B cell (primary cell): ENCODE measurements at regions not wholly inside any gene's neighbourhood (a gene's known extent, or its start where the extent isn't known, plus 50 kb on each side); places are given as distances from the start of the nearest gene placed in this dataset.

Source experiments
- ATAC-seq: fragments of 200-7000 bp; cut with Tn5 transposase; one replicate; pipeline ENCODE4 v1.10.0; 2021; ENCODE audit warnings: low read depth, mild to moderate bottlenecking, moderate number of reproducible peaks, moderate library complexity
- CTCF ChIA-PET: fragments of 350-600 bp; sonication (Branson Sonifier 250); formaldehyde crosslinking; loops from one replicate; lab custom pipeline; 2021; ENCODE audit warnings: antibody characterized with exemption, inconsistent platforms; lab: Charles Lee
- POLR2A ChIA-PET: fragments of 350-600 bp; sonication (Branson Sonifier 250); formaldehyde crosslinking; loops from one replicate; lab custom pipeline; 2021; ENCODE audit warnings: antibody characterized with exemption; lab: Charles Lee
- DNase-seq: peaks from one replicate; pipeline ENCODE4 v3.0.0; 2013
- H2AFZ ChIP-seq: 2 replicates; pipeline ENCODE4 v1.6.1; 2012; ENCODE audit warnings: mild to moderate bottlenecking, low read depth, low read length; ENCODE audit not compliant: insufficient read depth, poor library complexity, severe bottlenecking
- H3K27ac ChIP-seq, 2 donors: 1 replicate in 1 of 2; 2 replicates in 1 of 2; pipeline ENCODE4 v1.5.1; 2012 to 2013; ENCODE audit warnings: low read length in 2 of 2, mild to moderate bottlenecking in 2 of 2, moderate library complexity in 1 of 2
- H3K27me3 ChIP-seq, 4 experiments: fragments of 200-600 bp in 1 of 4; sonication (generic) in 1 of 4; replicated peaks in 1 of 4; 1 replicate in 2 of 4; 2 replicates in 2 of 4; pipeline versions ENCODE4 v1.6.1 to v1.7.0; 2013 to 2016; ENCODE audit warnings: low read length in 3 of 4, mild to moderate bottlenecking in 2 of 4, mixed read lengths in 1 of 4, moderate library complexity in 1 of 4; ENCODE audit not compliant: insufficient read depth in 4 of 4, control insufficient read depth in 3 of 4; ENCODE audit errors: control extremely low read depth in 1 of 4
- H3K36me3 ChIP-seq, 2 experiments: replicated peaks in 1 of 2; 1 replicate in 1 of 2; 2 replicates in 1 of 2; pipeline versions ENCODE4 v1.6.1 to v1.7.1; 2013; ENCODE audit warnings: low read length in 1 of 2; ENCODE audit not compliant: insufficient read depth in 2 of 2, control insufficient read depth in 1 of 2; ENCODE audit errors: control extremely low read depth in 1 of 2, extremely low read depth in 1 of 2
- H3K4me1 ChIP-seq, 2 donors: fragments of 200-600 bp in 1 of 2; sonication (generic) in 1 of 2; 1 replicate in 1 of 2; 2 replicates in 1 of 2; pipeline versions ENCODE4 v1.5.1 to v1.6.1; 2013 to 2017; ENCODE audit warnings: low read length in 2 of 2; ENCODE audit not compliant: control insufficient read depth in 2 of 2, insufficient read depth in 2 of 2
- H3K4me2 ChIP-seq: replicated peaks from 2 replicates; pipeline ENCODE3; 2012; ENCODE audit warnings: mild to moderate bottlenecking, low read depth, low read length; ENCODE audit not compliant: poor library complexity, severe bottlenecking
- H3K4me3 ChIP-seq, 5 experiments: fragments of 200-600 bp in 1 of 5; sonication (generic) in 1 of 5; 1 replicate in 3 of 5; 2 replicates in 2 of 5; pipeline versions ENCODE4 v1.5.1 to v1.7.0; 2011 to 2016; ENCODE audit warnings: low read length in 4 of 5, mild to moderate bottlenecking in 4 of 5, low read depth in 2 of 5, control low read depth in 1 of 5, moderate library complexity in 1 of 5; ENCODE audit not compliant: insufficient read depth in 1 of 5; ENCODE audit errors: control extremely low read depth in 1 of 5, extremely low read depth in 1 of 5
- H3K79me2 ChIP-seq: fragments of 200-600 bp; sonication (generic); one replicate; pipeline ENCODE4 v1.6.0; 2016; ENCODE audit warnings: low read length; ENCODE audit not compliant: control insufficient read depth, insufficient read depth
- H3K9ac ChIP-seq: fragments of 200-600 bp; sonication (generic); 2 replicates; pipeline ENCODE4 v1.6.1; 2017; ENCODE audit warnings: mild to moderate bottlenecking, low read length, moderate library complexity
- H3K9me3 ChIP-seq, 3 donors: one replicate each; pipeline versions ENCODE4 v1.6.1 to v1.7.1; 2013; ENCODE audit warnings: low read length in 2 of 3; ENCODE audit not compliant: control insufficient read depth in 2 of 3, insufficient read depth in 1 of 3; ENCODE audit errors: control extremely low read depth in 1 of 3
- H4K20me1 ChIP-seq: 2 replicates; pipeline ENCODE4 v1.6.0; 2012; ENCODE audit warnings: mild to moderate bottlenecking, low read length; ENCODE audit not compliant: insufficient read depth, control insufficient read depth, poor library complexity, severe bottlenecking
- H3K27ac Mint-ChIP-seq: one replicate; pipeline ENCODE4 v1.8.0; 2021; ENCODE audit warnings: mixed read lengths
- H3K27me3 Mint-ChIP-seq: one replicate; pipeline ENCODE4 v1.8.0; 2021; ENCODE audit warnings: mixed read lengths
- H3K4me1 Mint-ChIP-seq: one replicate; pipeline ENCODE4 v1.8.0; 2021; ENCODE audit warnings: mixed read lengths
- H3K4me3 Mint-ChIP-seq: one replicate; pipeline ENCODE4 v1.8.0; 2021; ENCODE audit warnings: mixed read lengths
- H3K9me3 Mint-ChIP-seq: one replicate; pipeline ENCODE4 v1.8.0; 2022; ENCODE audit warnings: mixed read lengths; ENCODE audit not compliant: insufficient read depth
- CTCF ChIP-seq: fragments of 200-600 bp; IDR thresholded peaks from one replicate; pipeline ENCODE4 v1.8.0; 2022; ENCODE audit warnings: antibody characterized with exemption, mild to moderate bottlenecking
- EZH2 ChIP-seq: IDR thresholded peaks from 2 replicates; pipeline ENCODE4 v1.6.1; 2012; ENCODE audit warnings: borderline replicate concordance, low read depth, mild to moderate bottlenecking, moderate library complexity, low read length; ENCODE audit not compliant: insufficient read depth, poor library complexity, severe bottlenecking
- WGBS: methylation state at CpG from one replicate; pipeline ENCODE4 v1.1.5; 2013; ENCODE audit warnings: missing lambda C conversion rate; ENCODE audit not compliant: insufficient coverage; 5-methylcytosine and 5-hydroxymethylcytosine counted together
- intact Hi-C: fragments of 100-400 bp; cut with micrococcal nuclease; formaldehyde crosslinking; loops from one replicate; pipeline ENCODE4 v1.10.0; 2022

- Histone ChIP-seq H3K36me3 (no peaks in the 10 kb centered on the region), H4K20me1 (no peaks in the 10 kb centered on the region)
- peaks cover 40% of the 10 kb centered on the region for H3K4me1 Mint-ChIP-seq
These were observed 125.8 kb upstream of the TGFBR2 start for GRCh38 chr3:30480587-30480986.

DNA sequence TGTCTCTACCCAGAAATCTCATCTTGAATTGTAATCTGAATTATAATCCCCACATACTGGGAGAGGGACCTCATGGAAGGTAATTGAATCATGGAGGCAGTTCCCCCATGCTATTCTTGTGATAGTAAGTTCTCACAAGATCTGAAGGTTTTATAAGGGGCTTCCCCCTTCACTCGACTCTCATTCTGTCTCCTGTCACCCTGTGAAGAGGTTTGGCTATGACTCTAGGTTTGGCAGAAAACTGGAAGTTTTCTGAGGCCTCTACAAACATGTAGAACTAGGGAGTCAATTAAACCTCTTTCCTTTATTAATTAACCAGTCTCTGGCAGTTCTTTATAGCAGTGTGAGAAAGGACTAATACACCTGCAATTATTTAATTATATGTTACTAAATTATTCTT, 125.2 kb upstream of the TGFBR2 start:
- no peak overlapping the region for H3K27ac ChIP-seq
- H3K27ac Mint-ChIP-seq: peak overlapping the region; percentile 35

More at GRCh38 chr3:30480587-30480986, 125.8 kb upstream of the TGFBR2 start:
- Histone ChIP-seq H3K27ac (no peak overlapping the region), H3K9me3 (peaks cover 0 to 1% (median 0%) of the 10 kb centered on the region in 3 donors), H3K79me2 (no peaks in the 10 kb centered on the region), H3K9ac (no peak overlapping the region), H3K4me2 (no peak overlapping the region), H3K27me3 (no peaks in the 10 kb centered on the region), H2AFZ (no peak overlapping the region), H3K4me1 (peaks cover 30 to 36% of the 10 kb centered on the region in 2 donors), H3K4me3 (no peak overlapping the region)
- DNase-seq (no peak), ATAC-seq (no peak)
- intact Hi-C loops: no loop called here
- no peak overlapping the region for H3K27ac Mint-ChIP-seq
- H3K27me3 Mint-ChIP-seq: no peaks in the 10 kb centered on the region
- CTCF ChIA-PET: no interaction called here
- POLR2A ChIA-PET: no interaction called here
- H3K9me3 Mint-ChIP-seq: peaks cover 3% of the 10 kb centered on the region
- no peak overlapping the region for H3K4me3 Mint-ChIP-seq
- no peak for TF ChIP-seq CTCF
- TF ChIP-seq EZH2: no peak

More for the DNA sequence above, 125.2 kb upstream of the TGFBR2 start:
- intact Hi-C loops: no loop called here
- WGBS: no CpG with 5 or more reads among the region's 1 CpG
- H3K4me3 ChIP-seq: no peak overlapping the region
- H3K9me3 ChIP-seq: peaks cover 0 to 1% (median 0%) of the 10 kb centered on the region in 3 donors
- Mint-ChIP-seq H3K4me1 (peaks cover 37% of the 10 kb centered on the region), H3K4me3 (no peak overlapping the region), H3K9me3 (peaks cover 3% of the 10 kb centered on the region), H3K27me3 (no peaks in the 10 kb centered on the region)
- H3K4me2 ChIP-seq: no peak overlapping the region
- no peaks in the 10 kb centered on the region for H3K27me3 ChIP-seq
- H3K36me3 ChIP-seq: no peaks in the 10 kb centered on the region
- ChIA-PET POLR2A (no interaction called here), CTCF (no interaction called here)
- no peaks in the 10 kb centered on the region for H4K20me1 ChIP-seq
- H3K9ac ChIP-seq: no peak overlapping the region
- ATAC-seq: no peak
- peaks cover 26 to 31% of the 10 kb centered on the region in 2 donors for H3K4me1 ChIP-seq
- no peaks in the 10 kb centered on the region for H3K79me2 ChIP-seq
- DNase-seq: no peak
- H2AFZ ChIP-seq: no peak overlapping the region
- TF ChIP-seq EZH2 (no peak), CTCF (no peak)
